SK-N-SH (cell line): ENCODE measurements at regions not wholly inside any gene's neighbourhood (a gene's known extent, or its start where the extent isn't known, plus 50 kb on each side); places are given as distances from the start of the nearest gene placed in this dataset.

ENCODE experiments used
- CTCF ChIA-PET: fragments of 300-600, 350-600 bp; formaldehyde crosslinking; extraction: SDS; loops from one replicate; lab custom pipeline; 2021; lab: Yijun Ruan, JAX
- POLR2A ChIA-PET: fragments of 350-600 bp; sonication (Branson Sonifier 250); formaldehyde crosslinking; extraction: SDS; loops from one replicate; lab custom pipeline; 2020; ENCODE audit warnings: antibody characterized with exemption, inconsistent platforms; lab: Yijun Ruan, JAX
- DNase-seq: peaks from one replicate; pipeline ENCODE4 v3.0.0; 2012
- H2AFZ ChIP-seq: fragments of 200-600 bp; sonication (generic); 2 replicates; pipeline ENCODE4 v1.8.1; 2016; ENCODE audit warnings: antibody characterized with exemption, mild to moderate bottlenecking, low read depth
- H3F3A ChIP-seq: fragments of 200-600 bp; sonication (generic); replicated peaks from 2 replicates; pipeline ENCODE3; 2016; ENCODE audit warnings: antibody characterized with exemption, mild to moderate bottlenecking; ENCODE audit not compliant: insufficient read depth
- H3K27ac ChIP-seq, 2 experiments: fragments of 200-500 bp in 1 of 2; fragments of 200-600 bp in 1 of 2; sonication (Bioruptor generic) in 1 of 2; sonication (generic), shearing (Covaris generic) in 1 of 2; 2 replicates each; pipeline versions ENCODE4 v1.5.1 to v1.6.1; 2014 to 2016; ENCODE audit warnings: low read depth in 2 of 2, inconsistent platforms in 1 of 2, low read length in 1 of 2, mild to moderate bottlenecking in 1 of 2, mixed read lengths in 1 of 2
- H3K27me3 ChIP-seq: fragments of 200-600 bp; sonication (generic), shearing (Covaris generic); 2 replicates; pipeline ENCODE4 v1.6.1; 2016; ENCODE audit warnings: mixed run types; ENCODE audit not compliant: insufficient read depth
- H3K36me3 ChIP-seq, 2 experiments: fragments of 200-500 bp in 1 of 2; fragments of 200-600 bp in 1 of 2; sonication (Bioruptor generic) in 1 of 2; sonication (generic) in 1 of 2; replicated peaks in 1 of 2; 2 replicates each; pipeline versions ENCODE3 to v1.5.1; 2014 to 2016; ENCODE audit warnings: low read length in 1 of 2, mild to moderate bottlenecking in 1 of 2; ENCODE audit not compliant: insufficient read depth in 2 of 2, control insufficient read depth in 1 of 2
- H3K4me1 ChIP-seq, 2 experiments: fragments of 200-500 bp in 1 of 2; fragments of 200-600 bp in 1 of 2; sonication (Bioruptor generic) in 1 of 2; sonication (generic), shearing (Covaris generic) in 1 of 2; 2 replicates each; pipeline versions ENCODE4 v1.5.1 to v1.6.1; 2014 to 2016; ENCODE audit warnings: low read depth in 1 of 2, low read length in 1 of 2, mixed run types in 1 of 2; ENCODE audit not compliant: insufficient read depth in 2 of 2, control insufficient read depth in 1 of 2
- H3K4me2 ChIP-seq: fragments of 200-600 bp; sonication (generic), shearing (Covaris generic); 2 replicates; pipeline ENCODE4 v1.6.1; 2017; ENCODE audit warnings: mixed run types
- H3K4me3 ChIP-seq, 2 experiments: fragments of 200-500 bp in 1 of 2; fragments of 200-600 bp in 1 of 2; sonication (Bioruptor generic) in 1 of 2; sonication (generic), shearing (Covaris generic) in 1 of 2; 2 replicates each; pipeline versions ENCODE4 v1.5.1 to v1.8.1; 2014 to 2016; ENCODE audit warnings: low read depth in 2 of 2, inconsistent platforms in 1 of 2, low read length in 1 of 2, mild to moderate bottlenecking in 1 of 2, mixed read lengths in 1 of 2, moderate library complexity in 1 of 2
- H3K79me2 ChIP-seq: fragments of 200-600 bp; sonication (generic); 2 replicates; pipeline ENCODE4 v1.8.1; 2017; ENCODE audit warnings: mild to moderate bottlenecking; ENCODE audit not compliant: insufficient read depth
- H3K9ac ChIP-seq: fragments of 200-600 bp; sonication (generic); 2 replicates; pipeline ENCODE4 v1.6.1; 2017; ENCODE audit warnings: mixed run types
- H3K9me2 ChIP-seq: fragments of 200-600 bp; sonication (generic); 2 replicates; pipeline ENCODE4 v1.6.1; 2017; ENCODE audit warnings: mixed run types
- H3K9me3 ChIP-seq: fragments of 200-600 bp; sonication (generic); 2 replicates; pipeline ENCODE4 v1.6.1; 2017; ENCODE audit warnings: mixed run types, mild to moderate bottlenecking, moderate library complexity
- H4K20me1 ChIP-seq: fragments of 200-600 bp; sonication (generic); 2 replicates; pipeline ENCODE4 v1.6.1; 2017; ENCODE audit warnings: mild to moderate bottlenecking, mixed run types; ENCODE audit not compliant: insufficient read depth
- CHD2 ChIP-seq: fragments of 150-350 bp; IDR thresholded peaks from 2 replicates; pipeline ENCODE4 v1.6.1; 2018; ENCODE audit warnings: low read length; ENCODE audit not compliant: partially characterized antibody
- CTCF ChIP-seq: fragments of 200-600 bp; sonication (generic); IDR thresholded peaks from 2 replicates; pipeline ENCODE4 v1.6.1; 2017; ENCODE audit warnings: antibody characterized with exemption, mild to moderate bottlenecking, moderate library complexity
- ELF1 ChIP-seq: IDR thresholded peaks from 2 replicates; pipeline ENCODE4 v1.4.0; 2012
- EZH2phosphoT487 ChIP-seq: fragments of 200-600 bp; sonication (generic); IDR thresholded peaks from 2 replicates; pipeline ENCODE4 v1.6.1; 2017; ENCODE audit warnings: low read depth, mixed run types, mild to moderate bottlenecking, antibody characterized with exemption, moderate library complexity, borderline replicate concordance
- FOXJ3 ChIP-seq: sonication (generic); formaldehyde crosslinking; IDR thresholded peaks from 2 replicates; pipeline ENCODE4 v1.5.1; 2020; ENCODE audit warnings: mild to moderate bottlenecking, missing genetic modification reagents
- FOXM1 ChIP-seq: IDR thresholded peaks from 2 replicates; pipeline ENCODE4 v1.4.0; 2012; ENCODE audit warnings: low read depth, mild to moderate bottlenecking
- GATA2 ChIP-seq: sonication (generic); formaldehyde crosslinking; IDR thresholded peaks from 2 replicates; pipeline ENCODE4 v1.5.0; 2020; ENCODE audit warnings: mild to moderate bottlenecking, missing genetic modification reagents
- JUND ChIP-seq: IDR thresholded peaks from 2 replicates; pipeline ENCODE4 v1.4.0; 2012
- MEF2A ChIP-seq: IDR thresholded peaks from 2 replicates; pipeline ENCODE4 v1.4.0; 2012; ENCODE audit warnings: low read depth, borderline replicate concordance
- NFIC ChIP-seq: IDR thresholded peaks from 2 replicates; pipeline ENCODE4 v1.4.0; 2012; ENCODE audit warnings: borderline replicate concordance
- NRF1 ChIP-seq: IDR thresholded peaks from 2 replicates; pipeline ENCODE4 v1.6.1; 2012; ENCODE audit warnings: low read depth, mild to moderate bottlenecking, low read length
- POLR2AphosphoS5 ChIP-seq: IDR thresholded peaks from 2 replicates; pipeline ENCODE4 v1.6.1; 2012; ENCODE audit warnings: low read depth, low read length
- REST ChIP-seq: IDR thresholded peaks from 2 replicates; pipeline ENCODE4 v1.6.1; 2012; ENCODE audit warnings: mild to moderate bottlenecking, low read depth, low read length, moderate library complexity
- SMC3 ChIP-seq: IDR thresholded peaks from 2 replicates; pipeline ENCODE4 v1.6.1; 2012; ENCODE audit warnings: low read depth, low read length, improper control_type of control experiment
- TEAD4 ChIP-seq: IDR thresholded peaks from 2 replicates; pipeline ENCODE4 v1.4.0; 2012; ENCODE audit warnings: mild to moderate bottlenecking, borderline replicate concordance; ENCODE audit not compliant: insufficient read depth
- USF1 ChIP-seq: IDR thresholded peaks from 2 replicates; pipeline ENCODE4 v1.4.0; 2012; ENCODE audit warnings: low read depth, borderline replicate concordance
- ZBTB33 ChIP-seq: IDR thresholded peaks from 2 replicates; pipeline ENCODE4 v1.4.0; 2012; ENCODE audit warnings: low read depth, borderline replicate concordance
- WGBS: methylation state at CpG from one replicate; pipeline ENCODE4 v1.1.6; 2017; ENCODE audit warnings: low lambda C conversion rate; 5-methylcytosine and 5-hydroxymethylcytosine counted together

- no peaks in the 10 kb centered on the region for H3K36me3 ChIP-seq
Measured at GRCh38 chr7:35530124-35531109, 164.5 kb downstream of the HERPUD2 start.

More at GRCh38 chr7:35530124-35531109, 164.5 kb downstream of the HERPUD2 start:
- Histone ChIP-seq H3F3A (no peaks in the 10 kb centered on the region), H3K27me3 (peaks cover 33% of the 10 kb centered on the region), H3K4me2 (no peak overlapping the region), H3K9me3 (no peaks in the 10 kb centered on the region), H3K27ac (no peak overlapping the region), H4K20me1 (no peaks in the 10 kb centered on the region), H2AFZ (no peak overlapping the region), H3K4me1 (no peaks in the 10 kb centered on the region), H3K79me2 (no peaks in the 10 kb centered on the region), H3K4me3 (no peak overlapping the region), H3K9me2 (no peaks in the 10 kb centered on the region), H3K9ac (no peak overlapping the region)
- TF ChIP-seq FOXJ3 (no peak), EZH2phosphoT487 (no peak), USF1 (no peak), NRF1 (no peak), ZBTB33 (no peak), TEAD4 (no peak), FOXM1 (no peak), CTCF (no peak), CHD2 (no peak), JUND (no peak), ELF1 (no peak), NFIC (no peak), REST (no peak), SMC3 (no peak), GATA2 (CRISPR knock-in tag) (no peak), MEF2A (no peak), POLR2AphosphoS5 (no peak)
- ChIA-PET POLR2A (no interaction called here), CTCF (interaction anchor here (0.5 to 3.9 kb wide), 5 partner anchors 9 to 1528 kb away, joined by 3 to 32 read pairs (median 16); no protein-coding TSS in a partner anchor)
- DNase-seq = no peak
- WGBS = 70% methylated on average over 15 of the region's 16 CpGs
